A673 (cell line): ENCODE measurements at regions not wholly inside any gene's neighbourhood (a gene's known extent, or its start where the extent isn't known, plus 50 kb on each side); places are given as distances from the start of the nearest gene placed in this dataset.

Source experiments
- BruUV-seq: library from RNA; stranded (reverse); fragments of 400-500 nt; replicated peaks from 2 replicates; lab custom pipeline; 2021; lab: Mats Ljungman, UMichigan
- CTCF ChIA-PET: fragments of 300-600 bp; sonication (Branson Sonifier 250); formaldehyde crosslinking; loops from one replicate; lab custom pipeline; 2022; ENCODE audit warnings: antibody characterized with exemption; lab: Charles Lee
- POLR2A ChIA-PET: fragments of 300-600 bp; sonication (Branson Sonifier 250); formaldehyde crosslinking; loops from one replicate; lab custom pipeline; 2022; ENCODE audit warnings: antibody characterized with exemption; ENCODE audit not compliant: low non-redundant PET; lab: Charles Lee
- DNase-seq: peaks from one replicate; pipeline ENCODE4 v3.0.0-alpha.2; 2015; ENCODE audit warnings: low spot score
- H3K27ac ChIP-seq: fragments of 200-600 bp; sonication (generic); 2 replicates; pipeline ENCODE4 v1.5.1; 2016; ENCODE audit warnings: mixed run types, low read depth, mild to moderate bottlenecking, mixed read lengths, antibody characterized with exemption, low read length; ENCODE audit not compliant: poor library complexity, severe bottlenecking
- H3K27me3 ChIP-seq: fragments of 200-600 bp; sonication (generic); replicated peaks from 2 replicates; pipeline ENCODE4 v1.6.1; 2017; ENCODE audit warnings: mixed run types, low read depth, mild to moderate bottlenecking, mixed read lengths, antibody characterized with exemption, low read length; ENCODE audit not compliant: insufficient read depth, poor library complexity
- H3K36me3 ChIP-seq: fragments of 200-600 bp; sonication (generic); 2 replicates; pipeline ENCODE4 v1.6.1; 2016; ENCODE audit warnings: mixed run types, mild to moderate bottlenecking, mixed read lengths, antibody characterized with exemption, low read length; ENCODE audit not compliant: insufficient read depth, poor library complexity, severe bottlenecking
- H3K4me1 ChIP-seq: fragments of 200-600 bp; sonication (generic); 2 replicates; pipeline ENCODE4 v1.6.1; 2017; ENCODE audit warnings: mixed run types, mild to moderate bottlenecking, mixed read lengths, antibody characterized with exemption, low read length; ENCODE audit not compliant: insufficient read depth, poor library complexity, severe bottlenecking
- H3K4me3 ChIP-seq: fragments of 200-600 bp; sonication (generic); 2 replicates; pipeline ENCODE4 v1.5.1; 2016; ENCODE audit warnings: low read depth, mixed run types, mild to moderate bottlenecking, mixed read lengths, low read length; ENCODE audit not compliant: poor library complexity, severe bottlenecking
- H3K9me3 ChIP-seq: fragments of 200-600 bp; sonication (generic); 2 replicates; pipeline ENCODE4 v1.6.1; 2016; ENCODE audit warnings: mixed run types, low read depth, mild to moderate bottlenecking, mixed read lengths, antibody characterized with exemption, low read length; ENCODE audit not compliant: poor library complexity, severe bottlenecking
- CTCF ChIP-seq: fragments of 300-800, 200-600 bp; sonication (generic); conservative IDR thresholded peaks from 2 replicates; pipeline ENCODE4 v1.5.1; 2017; ENCODE audit warnings: low read depth, mild to moderate bottlenecking, antibody characterized with exemption, low read length, moderate library complexity, mixed read lengths
- EZH2 ChIP-seq: fragments of 200-600 bp; sonication (generic); IDR thresholded peaks from 2 replicates; pipeline ENCODE4 v1.6.1; 2017; ENCODE audit warnings: borderline replicate concordance, low read depth, mild to moderate bottlenecking, mixed read lengths, antibody characterized with exemption, low read length; ENCODE audit not compliant: poor library complexity, severe bottlenecking
- intact Hi-C: fragments of 100-400 bp; cut with micrococcal nuclease; formaldehyde crosslinking; loops from one replicate; pipeline ENCODE4 v1.10.0; 2022; ENCODE audit not compliant: unreplicated experiment

- no peaks in the 10 kb centered on the region for H3K27me3 ChIP-seq
- ChIA-PET CTCF (no interaction called here), POLR2A (no interaction called here)
- intact Hi-C loops: no loop called here
- H3K36me3 ChIP-seq: no peaks in the 10 kb centered on the region
- no TSS peak for BruUV-seq
- DNase-seq: no peak
- no peak overlapping the region for H3K4me3 ChIP-seq
- TF ChIP-seq EZH2: no peak
- TF ChIP-seq CTCF: no peak
- H3K9me3 ChIP-seq: no peaks in the 10 kb centered on the region
- peaks cover 9% of the 10 kb centered on the region for H3K4me1 ChIP-seq
- H3K27ac ChIP-seq: no peak overlapping the region
These were observed 102.7 kb upstream of the ID4 start for GRCh38 chr6:19734519-19734918.

- Histone ChIP-seq H3K36me3 (no peaks in the 10 kb centered on the region), H3K27me3 (no peaks in the 10 kb centered on the region), H3K4me3 (no peak overlapping the region), H3K9me3 (no peaks in the 10 kb centered on the region), H3K27ac (no peak overlapping the region), H3K4me1 (peaks cover 9% of the 10 kb centered on the region)
- TF ChIP-seq CTCF (no peak), EZH2 (no peak)
- peak; percentile 14 for DNase-seq
- CTCF ChIA-PET: no interaction called here
- intact Hi-C loops: no loop called here
- POLR2A ChIA-PET: interaction anchor here (0.7 kb wide), 1 partner anchor 77 kb away, joined by 3 read pairs; no protein-coding TSS in a partner anchor
- BruUV-seq: no TSS peak
These were observed 101.1 kb upstream of the ID4 start for GRCh38 chr6:19736066-19736465.

- BruUV-seq: no TSS peak
- H3K27me3 ChIP-seq: no peaks in the 10 kb centered on the region
- H3K4me1 ChIP-seq: peaks cover 9% of the 10 kb centered on the region
- CTCF ChIA-PET: no interaction called here
- H3K27ac ChIP-seq: no peak overlapping the region
- TF ChIP-seq EZH2 (no peak), CTCF (no peak)
- H3K4me3 ChIP-seq: no peak overlapping the region
- POLR2A ChIA-PET: no interaction called here
- intact Hi-C loops: no loop called here
- no peaks in the 10 kb centered on the region for H3K9me3 ChIP-seq
- no peak for DNase-seq
- H3K36me3 ChIP-seq: no peaks in the 10 kb centered on the region
These were observed 99.2 kb upstream of the ID4 start for GRCh38 chr6:19738010-19738409.
